Left lobe of liver (tissue), 2 donors: ENCODE measurements at regions not wholly inside any gene's neighbourhood (a gene's known extent, or its start where the extent isn't known, plus 50 kb on each side); places are given as distances from the start of the nearest gene placed in this dataset.

ENCODE experiments used
- ATAC-seq: fragments of 200-7000 bp; cut with Tn5 transposase; one replicate; pipeline ENCODE4 v1.9.1; 2020; ENCODE audit warnings: mild to moderate bottlenecking, moderate library complexity
- DNase-seq: peaks from one replicate; pipeline ENCODE4 v3.0.0-alpha.2; 2020; ENCODE audit warnings: low spot score
- donor health status: DM: no; HTN: no; CAD: no; lungs with moderate emphysema.
- donor health status: DM: no; HTN: yes; CAD: no.

GRCh38 chr10:90314718-90315117 lies 543.1 kb downstream of the HTR7 start:
- DNase-seq (no peak), ATAC-seq (no peak)

- DNase-seq = no peak
- ATAC-seq = no peak
These were observed 540.7 kb downstream of the HTR7 start for GRCh38 chr10:90317172-90317571.

GRCh38 chr10:90318659-90319058 lies 539.2 kb downstream of the HTR7 start:
- no peak for DNase-seq
- ATAC-seq = no peak

- no peak for DNase-seq
- ATAC-seq = no peak
These were observed 538.5 kb downstream of the HTR7 start for GRCh38 chr10:90319188-90319914.

GRCh38 chr10:90321132-90321816 lies 536.6 kb downstream of the HTR7 start:
- DNase-seq = no peak
- no peak for ATAC-seq

GRCh38 chr10:90326498-90327267 lies 531.2 kb downstream of the HTR7 start:
- ATAC-seq = no peak
- DNase-seq = no peak

GRCh38 chr10:90327611-90328010 lies 530.2 kb downstream of the HTR7 start:
- no peak for ATAC-seq
- DNase-seq = no peak

- ATAC-seq = no peak
- DNase-seq = no peak
These were observed 529.4 kb downstream of the HTR7 start for GRCh38 chr10:90328459-90328858.

GRCh38 chr10:90328896-90329295 lies 528.9 kb downstream of the HTR7 start:
- DNase-seq = no peak
- no peak for ATAC-seq

GRCh38 chr10:90337316-90337715 lies 520.5 kb downstream of the HTR7 start:
- DNase-seq (no peak), ATAC-seq (no peak)

GRCh38 chr10:90342480-90342879 lies 515.4 kb downstream of the HTR7 start:
- DNase-seq (no peak), ATAC-seq (no peak)

- DNase-seq = no peak
- no peak for ATAC-seq
These were observed 513.6 kb downstream of the HTR7 start for GRCh38 chr10:90344226-90344625.

GRCh38 chr10:90347239-90347638 lies 510.6 kb downstream of the HTR7 start:
- no peak for DNase-seq
- no peak for ATAC-seq

GRCh38 chr10:90350122-90350521 lies 507.7 kb downstream of the HTR7 start:
- DNase-seq (no peak), ATAC-seq (no peak)

GRCh38 chr10:90352288-90352687 lies 505.6 kb downstream of the HTR7 start:
- ATAC-seq (no peak), DNase-seq (no peak)

GRCh38 chr10:90354914-90355313 lies 502.9 kb downstream of the HTR7 start:
- ATAC-seq = no peak
- no peak for DNase-seq

GRCh38 chr10:90363799-90364483 lies 493.9 kb downstream of the HTR7 start:
- ATAC-seq = no peak
- DNase-seq = no peak

- no peak for ATAC-seq
- DNase-seq = no peak
These were observed 485.4 kb downstream of the HTR7 start for GRCh38 chr10:90372451-90372850.

GRCh38 chr10:90373911-90374310 lies 483.9 kb downstream of the HTR7 start:
- DNase-seq (no peak), ATAC-seq (no peak)

GRCh38 chr10:90378524-90379076 lies 479.2 kb downstream of the HTR7 start:
- ATAC-seq = no peak
- no peak for DNase-seq

- ATAC-seq = no peak
- DNase-seq = no peak
These were observed 476.4 kb downstream of the HTR7 start for GRCh38 chr10:90381468-90381867.
